ENCODE measurements at regions not wholly inside any gene's neighbourhood (a gene's known extent, or its start where the extent isn't known, plus 50 kb on each side); places are given as distances from the start of the nearest gene placed in this dataset.
"Not testable (repeated sequence)": the region's sequence is repeated elsewhere in the genome, so short reads cannot be mapped to it uniquely, and the experiment has no call there.

DNA sequence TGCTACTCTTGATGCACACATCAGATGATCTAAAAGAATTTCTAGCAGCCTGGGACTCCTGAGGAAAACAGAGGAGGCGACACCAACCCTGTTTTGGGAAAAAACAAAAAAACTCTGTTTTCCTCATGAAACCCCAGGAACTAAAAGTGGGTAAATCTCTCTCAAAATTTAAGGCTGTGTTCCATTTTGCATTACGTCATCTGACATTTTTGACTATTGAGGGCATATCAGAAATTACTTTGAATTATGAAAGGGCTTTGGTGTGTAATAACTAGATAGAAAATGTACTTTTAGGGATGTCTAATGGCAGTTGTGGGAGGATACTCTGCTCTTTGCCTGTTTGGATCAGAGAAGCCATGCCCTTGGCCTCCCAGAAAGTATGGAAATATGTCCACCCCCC is 963.0 kb downstream of the CNTNAP5 start:
- H3K36me3 ChIP-seq (ENCODE audit: control insufficient read depth, insufficient read depth, low read length), result no peaks in the 10 kb centered on the region
- no peaks in the 10 kb centered on the region for H3K27me3 ChIP-seq (ENCODE audit: control insufficient read depth, insufficient read depth, low read length, poor library complexity, severe bottlenecking)
- no peaks in the 10 kb centered on the region for H3K4me1 ChIP-seq (ENCODE audit: control insufficient read depth, insufficient read depth, low read length)
- no peak overlapping the region for H3K4me3 ChIP-seq (ENCODE audit: insufficient read depth, low read depth, low read length)
- 94 to 96% methylated on average over 2 of the region's 2 CpGs for WGBS, 2 experiments
- H3K9me3 ChIP-seq (ENCODE audit: control insufficient read depth, low read length), result no peaks in the 10 kb centered on the region
- no peak overlapping the region for H3K27ac ChIP-seq (ENCODE audit: insufficient read depth, low read depth, low read length, poor library complexity, severe bottlenecking)

DNA sequence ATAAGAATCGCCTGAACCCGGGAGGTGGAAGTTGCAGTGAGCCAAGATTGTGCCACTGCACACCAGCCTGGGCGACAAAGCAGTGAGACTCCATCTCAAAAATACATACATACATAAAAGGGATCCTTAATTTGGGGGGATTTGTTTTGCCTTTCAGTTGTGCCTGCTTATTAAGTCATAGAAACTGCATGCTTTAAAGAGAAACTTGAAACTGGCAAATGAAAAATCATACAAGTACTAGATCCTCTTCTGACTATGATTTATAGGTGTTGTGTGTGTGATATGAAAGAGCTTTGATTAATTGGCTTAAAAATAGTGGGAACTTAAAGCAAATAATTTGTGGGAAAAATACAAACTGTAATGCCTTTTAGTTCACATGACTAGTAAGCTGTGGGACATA is 963.7 kb downstream of the CNTNAP5 start:
- 81 to 92% methylated on average over 2 to 3 of the region's 3 CpGs for WGBS, 2 experiments

GRCh38 chr2:124993809-124994208 is 968.7 kb downstream of the CNTNAP5 start:
- WGBS, 2 experiments, result 96 to 100% methylated on average over 3 to 4 of the region's 4 CpGs
- peaks cover 8% of the 10 kb centered on the region for H3K4me1 ChIP-seq (ENCODE audit: control insufficient read depth, insufficient read depth, low read length)

More for the DNA sequence above, 963.7 kb downstream of the CNTNAP5 start:
- Histone ChIP-seq H3K27me3 (ENCODE audit: control insufficient read depth, insufficient read depth, low read length, poor library complexity, severe bottlenecking) (no peaks in the 10 kb centered on the region), H3K4me3 (ENCODE audit: insufficient read depth, low read depth, low read length) (no peak overlapping the region), H3K27ac (ENCODE audit: insufficient read depth, low read depth, low read length, poor library complexity, severe bottlenecking) (no peak overlapping the region), H3K36me3 (ENCODE audit: control insufficient read depth, insufficient read depth, low read length) (no peaks in the 10 kb centered on the region), H3K9me3 (ENCODE audit: control insufficient read depth, low read length) (no peaks in the 10 kb centered on the region), H3K4me1 (ENCODE audit: control insufficient read depth, insufficient read depth, low read length) (no peaks in the 10 kb centered on the region)

DNA sequence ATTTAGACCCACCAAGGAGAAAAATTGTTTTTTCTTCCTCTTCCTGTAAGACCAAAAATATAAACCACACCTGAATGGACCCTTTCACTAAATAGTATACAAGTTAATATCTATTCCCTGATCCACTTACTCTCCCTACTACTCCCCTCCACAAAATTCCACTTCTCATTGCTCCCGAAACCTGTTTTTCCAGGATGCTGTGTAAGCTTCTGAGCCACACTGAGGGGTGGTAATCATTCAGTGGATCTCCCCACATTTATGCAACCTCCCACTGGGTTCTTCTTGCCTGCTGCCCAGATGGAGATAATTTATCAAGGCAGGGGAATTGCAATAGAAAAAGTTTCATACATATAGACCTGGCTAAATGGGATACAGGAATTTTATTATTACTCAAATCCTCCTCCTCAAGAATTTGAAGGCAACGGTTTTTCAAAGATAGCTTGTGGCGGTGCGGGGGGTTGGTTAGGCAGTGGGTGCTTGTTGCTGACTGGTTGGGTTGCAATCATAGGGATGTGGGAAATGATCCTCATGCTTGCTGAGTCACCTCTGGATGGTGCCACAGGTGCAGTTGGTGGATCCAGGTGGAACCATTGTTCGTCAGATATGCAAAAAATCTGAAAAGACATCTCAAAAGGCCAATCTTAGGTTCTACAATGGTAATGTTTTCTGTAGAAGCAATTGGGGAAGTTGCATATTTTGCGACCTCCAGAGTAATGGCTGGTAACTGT is 970.3 kb downstream of the CNTNAP5 start:
- Histone ChIP-seq H3K9me3 (ENCODE audit: control insufficient read depth, low read length) (no peaks in the 10 kb centered on the region), H3K4me1 (ENCODE audit: control insufficient read depth, insufficient read depth, low read length) (peaks cover 8% of the 10 kb centered on the region), H3K27ac (ENCODE audit: insufficient read depth, low read depth, low read length, poor library complexity, severe bottlenecking) (no peak overlapping the region), H3K27me3 (ENCODE audit: control insufficient read depth, insufficient read depth, low read length, poor library complexity, severe bottlenecking) (no peaks in the 10 kb centered on the region), H3K36me3 (ENCODE audit: control insufficient read depth, insufficient read depth, low read length) (no peaks in the 10 kb centered on the region), H3K4me3 (ENCODE audit: insufficient read depth, low read depth, low read length) (no peak overlapping the region)
- WGBS, 2 experiments, result 91 to 95% methylated on average over 6 of the region's 6 CpGs

More at GRCh38 chr2:124993809-124994208, 968.7 kb downstream of the CNTNAP5 start:
- Histone ChIP-seq H3K27ac (ENCODE audit: insufficient read depth, low read depth, low read length, poor library complexity, severe bottlenecking) (no peak overlapping the region), H3K27me3 (ENCODE audit: control insufficient read depth, insufficient read depth, low read length, poor library complexity, severe bottlenecking) (no peaks in the 10 kb centered on the region), H3K36me3 (ENCODE audit: control insufficient read depth, insufficient read depth, low read length) (no peaks in the 10 kb centered on the region), H3K4me3 (ENCODE audit: insufficient read depth, low read depth, low read length) (no peak overlapping the region), H3K9me3 (ENCODE audit: control insufficient read depth, low read length) (no peaks in the 10 kb centered on the region)

DNA sequence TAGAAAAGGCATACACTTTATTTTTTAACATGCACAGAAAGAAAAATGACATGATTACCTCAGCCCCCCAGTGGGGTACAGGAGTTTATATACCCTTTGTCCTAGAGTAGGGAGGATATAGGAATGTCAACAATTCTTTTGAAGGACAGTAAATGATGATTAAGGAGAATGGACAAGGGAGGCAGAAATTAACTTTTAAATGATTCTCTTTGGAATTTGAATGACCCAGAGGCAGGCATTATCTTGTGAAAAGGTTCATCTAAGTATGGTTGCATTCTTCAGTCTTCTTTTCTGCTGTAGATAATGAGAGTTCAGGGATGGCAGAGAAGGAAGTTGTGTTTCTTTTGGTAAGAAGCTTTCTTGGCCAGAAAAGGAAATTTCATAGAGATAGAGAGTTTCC is 971.3 kb downstream of the CNTNAP5 start:
- no peaks in the 10 kb centered on the region for H3K36me3 ChIP-seq (ENCODE audit: control insufficient read depth, insufficient read depth, low read length)

GRCh38 chr2:124999906-125000305 is 974.8 kb downstream of the CNTNAP5 start:
- no peak overlapping the region for H3K4me3 ChIP-seq (ENCODE audit: insufficient read depth, low read depth, low read length)
- H3K27ac ChIP-seq (ENCODE audit: insufficient read depth, low read depth, low read length, poor library complexity, severe bottlenecking), result no peak overlapping the region
- no peaks in the 10 kb centered on the region for H3K9me3 ChIP-seq (ENCODE audit: control insufficient read depth, low read length)
- no peaks in the 10 kb centered on the region for H3K27me3 ChIP-seq (ENCODE audit: control insufficient read depth, insufficient read depth, low read length, poor library complexity, severe bottlenecking)
- H3K36me3 ChIP-seq (ENCODE audit: control insufficient read depth, insufficient read depth, low read length), result no peaks in the 10 kb centered on the region
- H3K4me1 ChIP-seq (ENCODE audit: control insufficient read depth, insufficient read depth, low read length), result peaks cover 8% of the 10 kb centered on the region

More for the DNA sequence above, 971.3 kb downstream of the CNTNAP5 start:
- Histone ChIP-seq H3K4me1 (ENCODE audit: control insufficient read depth, insufficient read depth, low read length) (peaks cover 8% of the 10 kb centered on the region), H3K27me3 (ENCODE audit: control insufficient read depth, insufficient read depth, low read length, poor library complexity, severe bottlenecking) (no peaks in the 10 kb centered on the region), H3K27ac (ENCODE audit: insufficient read depth, low read depth, low read length, poor library complexity, severe bottlenecking) (no peak overlapping the region), H3K9me3 (ENCODE audit: control insufficient read depth, low read length) (no peaks in the 10 kb centered on the region), H3K4me3 (ENCODE audit: insufficient read depth, low read depth, low read length) (no peak overlapping the region)

DNA sequence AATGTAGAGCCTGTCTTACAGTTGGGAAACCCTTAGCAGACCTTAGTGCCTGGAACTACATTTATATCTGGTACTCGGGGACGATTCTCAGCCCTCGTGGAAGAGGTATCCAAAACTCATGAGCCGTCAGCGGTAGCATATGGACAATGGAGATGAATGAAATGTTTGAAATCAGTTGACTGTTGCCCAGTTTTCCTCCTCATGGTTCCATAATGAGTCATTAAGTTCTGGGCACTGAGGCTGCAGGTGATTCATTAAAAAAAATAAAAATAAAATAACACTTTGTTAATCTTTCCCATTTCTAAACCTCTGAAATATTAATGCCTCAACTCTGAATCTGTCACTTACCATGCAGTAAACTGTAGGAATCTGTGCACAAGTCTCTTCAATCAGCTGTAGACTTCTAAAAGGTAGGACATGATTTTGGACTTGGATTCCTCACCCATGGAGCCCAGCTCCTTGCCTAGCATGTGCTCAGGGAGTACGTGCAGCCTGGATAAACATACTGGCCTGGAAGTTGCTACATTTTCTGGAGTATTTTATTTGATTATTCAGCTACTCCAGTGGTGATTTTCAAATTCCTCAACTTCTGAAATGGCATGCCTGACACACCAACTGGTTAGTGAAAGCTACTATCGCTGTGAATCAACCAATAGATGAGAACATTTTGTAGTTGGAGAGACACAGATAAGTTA is 979.2 kb downstream of the CNTNAP5 start:
- H3K36me3 ChIP-seq (ENCODE audit: control insufficient read depth, insufficient read depth, low read length), result no peaks in the 10 kb centered on the region
- H3K27ac ChIP-seq (ENCODE audit: insufficient read depth, low read depth, low read length, poor library complexity, severe bottlenecking), result no peak overlapping the region
- H3K4me3 ChIP-seq (ENCODE audit: insufficient read depth, low read depth, low read length), result no peak overlapping the region
- H3K27me3 ChIP-seq (ENCODE audit: control insufficient read depth, insufficient read depth, low read length, poor library complexity, severe bottlenecking), result no peaks in the 10 kb centered on the region
- H3K9me3 ChIP-seq (ENCODE audit: control insufficient read depth, low read length), result no peaks in the 10 kb centered on the region
- 96 to 97% methylated on average over 7 of the region's 7 CpGs for WGBS, 2 experiments
- no peaks in the 10 kb centered on the region for H3K4me1 ChIP-seq (ENCODE audit: control insufficient read depth, insufficient read depth, low read length)

DNA sequence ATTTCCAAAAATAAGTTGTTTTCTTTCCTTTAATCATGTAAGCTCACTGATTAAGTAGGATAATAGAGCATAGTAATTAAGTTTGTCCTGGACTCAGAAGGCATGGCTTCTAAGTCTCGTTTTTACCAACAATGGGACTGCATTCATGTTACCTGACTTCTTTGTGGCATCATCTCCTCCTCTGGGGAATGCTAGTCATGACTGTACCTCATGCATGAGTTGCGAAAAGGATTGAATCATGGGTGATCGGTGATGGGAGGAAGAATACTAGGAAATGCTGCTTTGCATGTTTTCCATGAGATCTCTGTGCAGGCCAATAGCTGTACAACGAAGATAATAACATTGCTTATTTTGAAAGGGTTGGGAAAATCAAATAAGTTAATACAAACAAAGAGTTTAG is 981.6 kb downstream of the CNTNAP5 start:
- H3K27me3 ChIP-seq (ENCODE audit: control insufficient read depth, insufficient read depth, low read length, poor library complexity, severe bottlenecking), result no peaks in the 10 kb centered on the region
- H3K27ac ChIP-seq (ENCODE audit: insufficient read depth, low read depth, low read length, poor library complexity, severe bottlenecking), result no peak overlapping the region
- 70 to 74% methylated on average over 4 of the region's 4 CpGs for WGBS, 2 experiments
- no peak overlapping the region for H3K4me3 ChIP-seq (ENCODE audit: insufficient read depth, low read depth, low read length)
- H3K9me3 ChIP-seq (ENCODE audit: control insufficient read depth, low read length), result no peaks in the 10 kb centered on the region
- no peaks in the 10 kb centered on the region for H3K36me3 ChIP-seq (ENCODE audit: control insufficient read depth, insufficient read depth, low read length)
- H3K4me1 ChIP-seq (ENCODE audit: control insufficient read depth, insufficient read depth, low read length), result no peaks in the 10 kb centered on the region

DNA sequence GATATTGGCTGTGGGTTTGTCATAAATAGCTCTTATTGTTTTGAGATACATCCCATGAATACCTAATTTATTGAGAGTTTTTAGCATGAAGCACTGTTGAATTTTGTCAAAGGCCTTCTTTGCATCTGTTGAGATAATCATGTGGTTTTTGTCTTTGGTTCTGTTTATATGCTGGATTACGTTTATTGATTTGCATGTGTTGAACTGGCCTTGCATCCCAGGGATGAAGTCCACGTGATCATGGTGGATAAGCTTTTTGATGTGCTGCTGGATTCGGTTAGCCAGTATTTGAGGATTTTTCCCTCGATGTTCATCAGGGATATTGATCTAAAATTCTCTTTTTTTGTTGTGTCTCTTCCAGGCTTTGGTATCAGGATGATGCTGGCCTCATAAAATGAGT is 1003.6 kb downstream of the CNTNAP5 start:
- WGBS, 2 experiments, result 93 to 95% methylated on average over 4 of the region's 4 CpGs

GRCh38 chr2:125033871-125034270 is 1008.8 kb downstream of the CNTNAP5 start:
- H3K4me1 ChIP-seq (ENCODE audit: control insufficient read depth, insufficient read depth, low read length), result no peaks in the 10 kb centered on the region
- no peaks in the 10 kb centered on the region for H3K36me3 ChIP-seq (ENCODE audit: control insufficient read depth, insufficient read depth, low read length)
- no peaks in the 10 kb centered on the region for H3K9me3 ChIP-seq (ENCODE audit: control insufficient read depth, low read length)
- no peak overlapping the region for H3K27ac ChIP-seq (ENCODE audit: insufficient read depth, low read depth, low read length, poor library complexity, severe bottlenecking)
- no peaks in the 10 kb centered on the region for H3K27me3 ChIP-seq (ENCODE audit: control insufficient read depth, insufficient read depth, low read length, poor library complexity, severe bottlenecking)
- WGBS, 2 experiments, result 100% methylated on average over 1 of the region's 1 CpG; no CpG with 5 or more reads in 1 of the 2 experiments
- H3K4me3 ChIP-seq (ENCODE audit: insufficient read depth, low read depth, low read length), result no peak overlapping the region

More for the DNA sequence above, 1003.6 kb downstream of the CNTNAP5 start:
- not testable (repeated sequence) for H3K36me3 ChIP-seq (ENCODE audit: control insufficient read depth, insufficient read depth, low read length); H3K9me3 ChIP-seq (ENCODE audit: control insufficient read depth, low read length); H3K4me1 ChIP-seq (ENCODE audit: control insufficient read depth, insufficient read depth, low read length); H3K4me3 ChIP-seq (ENCODE audit: insufficient read depth, low read depth, low read length); H3K27me3 ChIP-seq (ENCODE audit: control insufficient read depth, insufficient read depth, low read length, poor library complexity, severe bottlenecking); H3K27ac ChIP-seq (ENCODE audit: insufficient read depth, low read depth, low read length, poor library complexity, severe bottlenecking)
